Hypothalamus (tissue), 51 donors: ENCODE measurements at regions not wholly inside any gene's neighbourhood (a gene's known extent, or its start where the extent isn't known, plus 50 kb on each side); places are given as distances from the start of the nearest gene placed in this dataset.
"Not testable (repeated sequence)": the region's sequence is repeated elsewhere in the genome, so short reads cannot be mapped to it uniquely, and the experiment has no call there.

Experiments
- DNase-seq, 51 donors: peaks; one replicate each; lab custom pipeline; 2025; lab: John Stamatoyannopoulos, UW

GRCh38 chr5:145467446-145467845, 367.7 kb downstream of the PRELID2 start:
- DNase-seq: no peak

DNA sequence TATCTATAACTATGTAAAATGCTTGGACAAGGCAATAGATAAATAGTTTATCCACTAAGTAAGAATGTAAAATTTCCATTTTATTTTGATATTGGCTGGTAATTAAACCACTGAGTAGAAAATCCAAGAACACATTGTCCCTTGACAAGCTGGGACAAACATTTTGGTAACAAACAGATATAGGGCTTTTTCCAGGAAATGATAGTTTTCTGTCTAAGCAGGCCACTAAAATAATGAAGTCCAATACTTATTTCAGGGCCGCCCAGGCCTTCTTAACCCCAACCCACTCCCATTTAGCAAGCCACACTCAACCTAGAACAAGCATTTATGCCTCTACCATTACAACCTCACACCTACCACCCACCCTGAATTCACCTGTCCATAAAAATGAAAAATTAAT, 368.6 kb downstream of the PRELID2 start:
- no peak for DNase-seq

GRCh38 chr5:145465474-145466263, 369.5 kb downstream of the PRELID2 start:
- DNase-seq: no peak

GRCh38 chr5:145464171-145464570, 371.0 kb downstream of the PRELID2 start:
- DNase-seq: no peak

DNA sequence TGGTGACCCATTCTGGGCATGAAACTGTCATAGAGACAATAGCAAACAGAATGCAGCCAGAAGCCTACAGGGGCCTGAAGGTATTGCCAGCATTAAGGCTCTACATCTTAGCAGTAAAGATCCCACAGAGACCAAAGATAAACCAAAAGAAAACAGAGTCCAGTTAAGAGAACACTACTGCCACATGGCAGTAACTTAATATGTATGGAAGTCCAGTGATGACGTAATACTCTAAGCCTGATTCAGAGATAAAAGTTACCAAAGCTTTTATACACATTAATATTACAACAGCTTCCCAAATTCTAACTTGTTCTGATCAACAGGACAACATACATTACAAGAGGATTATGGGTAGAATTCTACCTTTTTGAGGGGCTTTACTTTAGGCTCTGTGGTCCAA, 371.5 kb downstream of the PRELID2 start:
- DNase-seq: no peak

- no peak for DNase-seq
Observed at GRCh38 chr5:145462525-145462924, 372.6 kb downstream of the PRELID2 start.

- DNase-seq: no peak
Observed at GRCh38 chr5:145450286-145450885, 384.8 kb downstream of the PRELID2 start.

GRCh38 chr5:145449794-145450193, 385.3 kb downstream of the PRELID2 start:
- DNase-seq: peak in 2 of 51 donors; percentile 2 to 21

GRCh38 chr5:145446875-145447274, 388.3 kb downstream of the PRELID2 start:
- DNase-seq: not testable (repeated sequence)

DNA sequence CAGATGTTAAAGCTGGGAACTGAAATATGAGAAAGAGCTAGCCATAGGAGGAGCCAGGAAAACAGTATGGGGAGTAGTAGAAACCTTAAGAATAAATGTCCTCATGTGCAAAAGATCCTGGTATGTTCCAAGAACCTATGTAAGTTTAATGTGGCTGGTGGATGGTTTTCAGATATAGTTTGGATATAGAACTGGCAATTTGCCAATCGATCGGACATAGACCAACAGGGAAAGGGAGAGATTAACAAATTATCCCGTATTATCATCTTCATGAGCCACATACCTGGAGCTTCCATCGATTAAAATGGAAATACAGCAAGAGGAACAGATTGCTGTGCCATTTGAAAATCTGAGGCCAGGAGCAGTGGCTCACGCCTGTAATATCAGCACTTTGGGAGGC, 388.7 kb downstream of the PRELID2 start:
- no peak for DNase-seq

DNA sequence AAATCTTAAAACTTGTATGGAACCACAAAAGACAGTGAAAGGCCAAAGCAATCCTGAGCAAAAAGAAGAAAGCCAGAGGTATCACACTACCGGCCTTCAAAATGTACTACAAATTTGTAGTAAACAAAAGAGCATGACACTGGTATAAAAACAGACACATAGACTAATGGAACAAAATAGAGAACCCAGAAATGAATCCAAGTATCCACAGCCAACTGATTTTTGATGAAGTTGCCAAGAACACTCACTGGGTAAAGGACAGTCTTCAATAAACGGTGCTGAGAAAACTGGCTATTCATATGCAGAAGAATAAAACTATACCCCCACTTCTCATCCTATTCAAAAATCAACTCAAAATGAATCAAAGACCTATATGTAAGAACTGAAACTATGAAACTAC, 390.1 kb downstream of the PRELID2 start:
- no peak for DNase-seq

DNA sequence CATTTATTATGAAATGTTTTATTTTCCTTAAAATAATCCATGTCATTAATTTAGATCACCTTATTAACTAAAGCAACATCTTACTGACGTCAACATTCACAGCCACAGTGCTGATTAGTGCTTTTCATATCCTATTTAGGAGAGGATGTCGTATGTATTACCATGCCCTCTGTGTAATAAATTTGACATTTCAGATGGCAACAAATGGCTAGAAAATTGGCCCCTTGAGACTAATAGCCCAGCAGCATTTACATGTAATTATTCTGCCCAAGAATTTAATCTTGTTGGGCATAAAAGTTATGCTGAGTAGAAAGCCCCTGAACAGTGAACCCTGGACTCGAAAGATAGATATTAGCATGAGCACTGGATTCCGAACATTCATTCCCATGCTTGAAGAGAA, 391.2 kb downstream of the PRELID2 start:
- no peak for DNase-seq

- no peak for DNase-seq
Observed at GRCh38 chr5:145443366-145443765, 391.8 kb downstream of the PRELID2 start.

GRCh38 chr5:145442661-145443060, 392.5 kb downstream of the PRELID2 start:
- not testable (repeated sequence) for DNase-seq

- no peak for DNase-seq
Observed at GRCh38 chr5:145441228-145441627, 393.9 kb downstream of the PRELID2 start.

GRCh38 chr5:145437627-145438026, 397.5 kb downstream of the PRELID2 start:
- DNase-seq: no peak

GRCh38 chr5:145433077-145433476, 402.1 kb downstream of the PRELID2 start:
- DNase-seq: no peak

- DNase-seq: no peak
Observed at GRCh38 chr5:145429170-145429569, 406.0 kb downstream of the PRELID2 start.

GRCh38 chr5:145408048-145408341, 427.1 kb downstream of the PRELID2 start:
- no peak for DNase-seq

DNA sequence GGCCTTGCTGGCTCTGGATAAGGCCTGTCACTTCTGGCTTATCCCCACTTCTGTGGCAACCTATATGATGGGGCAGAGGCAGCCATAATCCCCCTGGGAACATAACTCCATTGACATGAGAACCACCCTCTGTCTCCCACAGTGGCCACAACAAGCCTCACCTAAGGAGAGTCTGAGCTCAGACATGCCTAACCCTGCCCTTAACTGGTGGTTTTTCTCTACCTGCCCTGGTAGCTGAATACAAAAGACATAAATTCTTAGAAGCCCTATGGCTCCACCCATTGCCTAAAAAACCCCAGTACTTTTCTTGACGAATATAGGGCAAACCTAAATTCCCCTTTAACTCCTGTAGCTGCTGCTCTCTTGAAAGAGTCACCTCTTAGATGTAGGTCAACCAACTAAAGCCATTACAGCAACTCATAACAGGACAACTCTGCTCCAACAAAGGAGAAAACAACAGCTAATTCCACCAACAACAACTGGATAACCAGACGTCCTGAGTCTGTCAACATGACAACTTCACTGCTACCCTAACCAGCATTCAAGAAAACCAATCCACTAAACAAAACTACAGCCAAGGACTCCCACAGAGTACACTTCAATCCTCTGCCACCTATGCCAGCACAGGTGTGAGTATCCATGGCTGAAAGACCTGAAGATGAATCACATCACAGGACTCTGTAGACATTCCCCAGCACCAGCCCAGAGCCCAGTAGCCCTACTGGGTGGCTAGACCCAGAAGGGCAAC, 427.7 kb downstream of the PRELID2 start:
- DNase-seq: no peak

DNA sequence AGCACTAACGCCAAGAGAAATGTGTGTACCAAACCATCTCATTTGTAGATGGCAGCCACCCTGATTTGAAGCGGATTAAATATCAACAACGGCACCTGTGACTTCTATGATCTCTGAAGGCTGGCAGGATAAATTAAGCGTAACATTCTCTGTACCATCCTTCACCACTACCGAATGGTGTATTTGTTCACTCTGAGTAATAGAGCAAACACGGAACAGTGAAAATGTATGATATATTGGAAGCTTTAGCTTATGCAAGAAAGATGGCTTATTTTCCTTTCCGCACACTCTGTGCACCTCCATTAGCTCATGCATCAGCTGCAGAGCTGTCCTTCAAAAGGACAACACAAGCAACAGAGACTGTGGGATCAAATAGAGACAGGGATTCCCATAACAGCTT, 431.1 kb downstream of the PRELID2 start:
- no peak for DNase-seq

- no peak for DNase-seq
Observed at GRCh38 chr5:145396888-145397287, 438.3 kb downstream of the PRELID2 start.
